ENCODE measurements at regions not wholly inside any gene's neighbourhood (a gene's known extent, or its start where the extent isn't known, plus 50 kb on each side); places are given as distances from the start of the nearest gene placed in this dataset.

DNA sequence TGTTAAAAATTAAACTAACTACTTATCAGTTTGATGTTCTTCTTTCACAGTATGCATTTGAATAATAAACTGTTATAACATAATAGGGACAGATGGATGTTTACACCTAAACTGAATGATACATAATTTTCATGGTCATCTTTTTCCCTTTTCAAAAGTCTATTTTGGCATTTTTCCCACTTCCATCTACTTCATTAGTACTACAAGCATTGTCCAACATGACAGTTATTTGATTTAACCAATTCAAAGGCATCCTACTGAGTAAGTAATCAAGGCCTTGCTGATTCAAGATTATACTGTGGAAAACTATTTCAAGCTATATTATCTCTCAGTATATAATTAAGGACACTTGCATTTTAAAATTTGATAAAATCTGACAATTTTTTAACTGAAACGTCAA lies 212.9 kb downstream of the FAT4 start:
- CTCF ChIA-PET = no interaction called here
- no peak overlapping the region for H3K27ac Mint-ChIP-seq
- POLR2A ChIA-PET = no interaction called here
- H3K27me3 Mint-ChIP-seq = no peaks in the 10 kb centered on the region
- DNase-seq = no peak
- peaks cover 5% of the 10 kb centered on the region for H3K9me3 Mint-ChIP-seq
- no peak overlapping the region for H3K4me3 Mint-ChIP-seq
- H3K36me3 Mint-ChIP-seq (ENCODE audit: low read depth) = no peaks in the 10 kb centered on the region
- no peaks in the 10 kb centered on the region for H3K4me1 Mint-ChIP-seq

DNA sequence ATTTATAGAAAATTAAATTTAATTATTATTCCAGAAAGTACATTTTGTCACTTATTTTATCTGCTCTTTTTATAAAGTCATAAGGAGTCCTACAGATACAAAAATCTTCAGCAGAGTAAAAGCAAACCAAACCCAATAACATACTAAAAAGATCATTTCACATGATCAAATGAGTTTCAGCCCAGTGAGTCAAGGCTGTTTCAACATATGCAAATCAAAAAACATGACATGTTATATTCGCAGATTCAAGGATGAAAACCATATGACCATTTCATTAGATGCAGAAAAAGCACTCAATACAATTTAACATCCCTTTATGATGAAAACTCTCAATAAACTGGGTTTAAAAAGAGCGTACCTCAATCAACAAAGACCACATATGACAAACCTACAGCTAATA lies 214.3 kb downstream of the FAT4 start:
- H3K27ac Mint-ChIP-seq = no peak overlapping the region
- H3K4me1 Mint-ChIP-seq = no peaks in the 10 kb centered on the region
- ChIA-PET POLR2A (no interaction called here), CTCF (no interaction called here)
- DNase-seq = no peak
- H3K27me3 Mint-ChIP-seq = no peaks in the 10 kb centered on the region
- no peak overlapping the region for H3K4me3 Mint-ChIP-seq
- no peaks in the 10 kb centered on the region for H3K36me3 Mint-ChIP-seq (ENCODE audit: low read depth)
- H3K9me3 Mint-ChIP-seq = peaks cover 5% of the 10 kb centered on the region

DNA sequence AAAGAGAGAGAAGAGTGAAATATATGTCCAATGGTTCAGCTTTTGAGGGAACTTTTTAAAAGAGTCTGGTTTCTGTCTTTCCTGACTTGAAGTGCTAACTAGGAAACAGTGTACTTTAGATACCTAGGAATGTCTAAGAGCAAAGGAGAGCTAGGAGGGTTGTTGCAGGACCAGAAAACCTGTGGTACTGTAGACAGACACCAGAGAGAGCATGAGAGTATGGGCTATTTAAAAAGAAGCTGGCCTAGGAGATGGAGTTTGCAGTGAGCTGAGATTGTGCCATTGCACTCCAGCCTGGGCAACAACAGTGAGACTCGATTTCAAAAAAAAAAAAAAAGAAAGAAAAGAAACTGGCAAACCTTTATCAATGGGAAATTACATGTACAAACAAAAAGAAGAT lies 223.9 kb downstream of the FAT4 start:
- DNase-seq = no peak
- Mint-ChIP-seq H3K9me3 (no peaks in the 10 kb centered on the region), H3K4me1 (no peaks in the 10 kb centered on the region), H3K27me3 (no peaks in the 10 kb centered on the region), H3K4me3 (no peak overlapping the region), H3K36me3 (ENCODE audit: low read depth) (no peaks in the 10 kb centered on the region), H3K27ac (no peak overlapping the region)
- ChIA-PET CTCF (no interaction called here), POLR2A (no interaction called here)

DNA sequence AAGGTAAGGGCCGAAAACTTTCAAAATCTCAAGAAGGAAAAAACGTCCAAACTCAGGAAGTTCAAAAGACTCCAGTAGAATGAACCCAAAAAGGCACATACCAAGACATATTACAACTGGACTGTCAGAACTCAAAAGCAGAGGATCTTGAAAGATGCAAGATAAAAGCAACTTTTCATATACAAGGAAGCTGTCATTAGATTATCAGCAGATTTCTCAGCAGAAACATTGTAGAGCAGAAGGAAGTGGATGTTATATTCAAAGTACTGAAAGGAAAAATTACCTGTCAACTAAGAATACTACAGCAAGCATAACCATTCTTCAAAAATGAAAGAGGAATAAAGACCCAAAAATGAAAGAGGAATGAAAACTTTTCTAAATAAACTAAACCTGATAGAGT lies 224.9 kb downstream of the FAT4 start:
- DNase-seq = no peak
- ChIA-PET POLR2A (no interaction called here), CTCF (no interaction called here)
- H3K4me3 Mint-ChIP-seq = no peak overlapping the region
- no peaks in the 10 kb centered on the region for H3K27me3 Mint-ChIP-seq
- H3K4me1 Mint-ChIP-seq = no peaks in the 10 kb centered on the region
- no peak overlapping the region for H3K27ac Mint-ChIP-seq
- no peaks in the 10 kb centered on the region for H3K36me3 Mint-ChIP-seq (ENCODE audit: low read depth)
- H3K9me3 Mint-ChIP-seq = no peaks in the 10 kb centered on the region

DNA sequence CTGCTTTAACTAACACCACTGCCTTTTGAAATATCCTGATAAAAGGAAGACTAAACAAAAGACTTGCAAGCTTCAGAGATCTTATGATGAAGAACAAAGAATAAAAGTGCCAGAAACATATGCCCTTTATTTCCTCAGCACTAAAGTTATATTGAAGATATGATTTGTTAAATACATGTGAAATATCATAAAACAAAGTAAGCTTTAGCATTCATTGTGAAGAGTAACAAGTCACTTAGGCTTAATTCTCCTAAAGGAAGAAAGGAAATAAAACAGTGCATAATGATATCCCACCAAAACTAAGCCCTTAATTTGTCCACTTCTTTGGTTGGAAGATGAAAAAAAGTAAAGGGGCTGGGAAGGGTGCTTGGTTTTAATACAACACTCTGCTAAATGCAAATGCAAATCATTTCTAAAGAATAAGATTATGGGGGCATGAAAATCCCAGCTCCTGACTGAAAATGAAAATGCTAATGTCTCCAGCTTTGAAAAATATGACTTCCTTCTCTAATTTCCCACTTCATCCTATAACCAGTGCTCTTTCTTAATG lies 227.2 kb downstream of the FAT4 start:
- Mint-ChIP-seq H3K4me1 (no peaks in the 10 kb centered on the region), H3K27ac (no peak overlapping the region), H3K4me3 (no peak overlapping the region), H3K36me3 (ENCODE audit: low read depth) (no peaks in the 10 kb centered on the region), H3K9me3 (no peaks in the 10 kb centered on the region), H3K27me3 (no peaks in the 10 kb centered on the region)
- CTCF ChIA-PET = no interaction called here
- DNase-seq = no peak
- POLR2A ChIA-PET = no interaction called here

DNA sequence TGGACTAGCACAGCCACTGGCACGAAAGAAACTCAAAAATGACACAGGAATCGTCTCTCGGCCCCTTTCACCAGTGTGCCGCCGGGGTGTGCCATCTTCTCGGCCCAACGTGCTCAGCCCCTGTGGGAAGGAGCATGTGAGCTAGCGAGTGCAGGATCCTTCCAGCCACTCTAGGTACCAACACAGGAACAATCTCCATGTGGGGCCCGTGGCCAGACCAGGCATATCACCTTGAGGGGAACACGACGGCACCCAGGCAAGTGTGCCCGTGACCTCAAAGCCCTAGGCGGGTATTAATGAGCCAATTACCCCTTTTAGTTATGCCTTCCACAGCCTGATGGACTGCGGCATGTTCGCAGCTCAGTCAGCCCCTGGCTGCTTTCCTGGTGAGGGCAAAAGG lies 231.5 kb downstream of the FAT4 start:
- no peaks in the 10 kb centered on the region for H3K36me3 Mint-ChIP-seq (ENCODE audit: low read depth)
- no peaks in the 10 kb centered on the region for H3K9me3 Mint-ChIP-seq
- no peak for DNase-seq
- H3K27ac Mint-ChIP-seq = no peak overlapping the region
- no peaks in the 10 kb centered on the region for H3K27me3 Mint-ChIP-seq
- ChIA-PET CTCF (no interaction called here), POLR2A (no interaction called here)
- no peak overlapping the region for H3K4me3 Mint-ChIP-seq
- no peaks in the 10 kb centered on the region for H3K4me1 Mint-ChIP-seq

DNA sequence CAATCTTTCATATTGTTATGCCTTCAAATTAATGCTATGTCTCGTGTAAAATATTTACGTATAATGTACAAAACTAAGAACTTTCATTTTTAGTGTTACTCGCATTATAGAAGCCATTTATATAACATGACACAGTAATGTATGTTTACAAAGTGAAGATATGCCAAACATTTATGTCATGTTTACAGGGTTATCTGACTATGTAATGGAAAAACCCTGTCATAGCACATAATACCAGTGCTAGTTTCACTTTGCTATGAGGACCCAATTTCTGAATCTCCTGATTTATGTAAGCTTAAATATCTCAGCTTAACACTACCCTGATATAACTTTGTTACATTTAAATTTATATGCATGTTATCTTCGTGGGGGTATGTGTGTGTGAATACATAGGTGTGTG lies 233.1 kb downstream of the FAT4 start:
- no peak for DNase-seq
- ChIA-PET CTCF (no interaction called here), POLR2A (no interaction called here)
- Mint-ChIP-seq H3K27ac (no peak overlapping the region), H3K9me3 (no peaks in the 10 kb centered on the region), H3K4me3 (no peak overlapping the region), H3K4me1 (no peaks in the 10 kb centered on the region), H3K36me3 (ENCODE audit: low read depth) (no peaks in the 10 kb centered on the region), H3K27me3 (no peaks in the 10 kb centered on the region)

DNA sequence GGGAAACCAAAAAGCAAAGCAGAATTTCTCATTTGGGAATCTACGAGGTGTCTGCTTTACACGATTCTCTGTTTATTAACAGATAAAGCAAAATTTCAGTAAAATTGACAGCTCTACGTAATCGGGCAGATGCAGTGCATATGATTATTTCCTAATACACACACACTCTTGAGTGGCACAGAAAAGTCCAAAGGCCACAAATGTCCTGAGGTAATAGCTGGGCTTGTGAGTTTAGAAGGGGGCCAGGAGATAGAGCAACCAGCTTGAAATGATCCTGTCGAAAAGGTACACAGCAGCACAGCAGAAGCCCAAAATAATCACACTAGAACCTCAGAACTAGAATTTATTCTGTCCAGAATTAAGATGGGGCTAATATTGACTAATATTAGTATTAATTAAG lies 236.0 kb downstream of the FAT4 start:
- H3K36me3 Mint-ChIP-seq (ENCODE audit: low read depth) = no peaks in the 10 kb centered on the region
- no peaks in the 10 kb centered on the region for H3K9me3 Mint-ChIP-seq
- CTCF ChIA-PET = no interaction called here
- POLR2A ChIA-PET = no interaction called here
- no peaks in the 10 kb centered on the region for H3K4me1 Mint-ChIP-seq
- no peaks in the 10 kb centered on the region for H3K27me3 Mint-ChIP-seq
- DNase-seq = no peak
- no peak overlapping the region for H3K27ac Mint-ChIP-seq
- H3K4me3 Mint-ChIP-seq = no peak overlapping the region

DNA sequence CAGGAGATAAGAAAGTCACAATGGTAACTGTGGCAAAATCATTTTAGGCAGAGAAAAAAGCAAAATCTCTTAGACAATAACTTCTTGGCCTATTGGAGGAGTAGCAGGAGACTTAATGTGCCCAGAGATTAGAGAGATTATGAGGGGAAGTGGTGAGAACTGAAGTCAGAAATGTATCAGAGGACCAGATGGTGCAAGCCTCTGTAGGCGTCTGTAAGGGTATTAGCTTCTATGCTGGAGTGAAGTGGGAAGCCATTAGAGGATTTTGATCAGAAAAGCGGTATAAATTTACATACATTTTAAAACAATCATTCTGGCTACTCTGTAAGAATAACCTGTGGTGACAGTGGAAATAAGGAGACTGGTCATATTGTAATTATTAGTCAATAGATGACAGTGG lies 236.7 kb downstream of the FAT4 start:
- no peak overlapping the region for H3K4me3 Mint-ChIP-seq
- H3K4me1 Mint-ChIP-seq = no peaks in the 10 kb centered on the region
- no peaks in the 10 kb centered on the region for H3K9me3 Mint-ChIP-seq
- DNase-seq = no peak
- H3K36me3 Mint-ChIP-seq (ENCODE audit: low read depth) = no peaks in the 10 kb centered on the region
- CTCF ChIA-PET = no interaction called here
- POLR2A ChIA-PET = no interaction called here
- H3K27ac Mint-ChIP-seq = no peak overlapping the region
- no peaks in the 10 kb centered on the region for H3K27me3 Mint-ChIP-seq

DNA sequence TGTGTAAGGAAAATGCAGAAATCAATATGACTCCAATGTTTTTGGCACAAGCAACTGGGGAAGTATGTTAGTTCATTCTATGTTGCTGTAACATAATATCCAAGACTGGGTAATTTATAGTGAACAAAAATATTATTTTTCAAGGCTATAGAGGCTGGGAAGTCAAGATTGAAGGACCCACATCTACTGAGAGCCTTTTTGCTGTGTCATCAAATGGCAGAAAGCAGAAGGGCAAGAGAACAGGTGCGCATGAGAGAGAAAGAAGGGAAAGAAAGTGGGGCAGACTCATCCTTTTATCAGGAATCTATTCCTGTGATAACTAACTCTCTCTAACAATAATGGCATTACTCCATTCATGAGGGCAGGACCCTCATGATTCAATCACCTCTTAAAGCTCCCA lies 237.2 kb downstream of the FAT4 start:
- Mint-ChIP-seq H3K27me3 (no peaks in the 10 kb centered on the region), H3K4me3 (no peak overlapping the region), H3K36me3 (ENCODE audit: low read depth) (no peaks in the 10 kb centered on the region), H3K9me3 (no peaks in the 10 kb centered on the region), H3K27ac (no peak overlapping the region), H3K4me1 (no peaks in the 10 kb centered on the region)
- POLR2A ChIA-PET = no interaction called here
- DNase-seq = no peak
- CTCF ChIA-PET = no interaction called here

DNA sequence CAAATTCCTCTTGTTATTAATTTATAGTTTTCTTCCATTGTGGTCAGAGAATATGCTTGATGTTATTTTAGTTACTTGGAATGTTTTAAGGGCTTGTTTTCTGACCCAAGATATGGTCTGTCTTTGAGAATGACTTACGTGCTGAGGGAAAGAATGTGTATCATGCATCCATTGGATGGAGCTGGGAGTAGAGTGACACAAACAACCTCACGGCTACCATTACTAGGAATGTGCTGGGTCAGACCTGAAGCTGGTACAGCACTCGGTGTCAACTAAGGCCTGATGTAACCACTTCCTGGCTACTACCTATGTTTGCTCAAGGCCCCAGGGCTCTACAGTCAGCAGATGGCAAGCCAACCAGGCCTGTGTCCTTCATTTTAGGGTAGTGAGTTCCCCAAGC lies 257.8 kb downstream of the FAT4 start:
- DNase-seq = no peak
- no peaks in the 10 kb centered on the region for H3K27me3 Mint-ChIP-seq
- H3K36me3 Mint-ChIP-seq (ENCODE audit: low read depth) = no peaks in the 10 kb centered on the region
- no peak overlapping the region for H3K4me3 Mint-ChIP-seq
- no peaks in the 10 kb centered on the region for H3K4me1 Mint-ChIP-seq
- ChIA-PET POLR2A (no interaction called here), CTCF (no interaction called here)
- no peak overlapping the region for H3K27ac Mint-ChIP-seq
- H3K9me3 Mint-ChIP-seq = peaks cover under 1% of the 10 kb centered on the region

DNA sequence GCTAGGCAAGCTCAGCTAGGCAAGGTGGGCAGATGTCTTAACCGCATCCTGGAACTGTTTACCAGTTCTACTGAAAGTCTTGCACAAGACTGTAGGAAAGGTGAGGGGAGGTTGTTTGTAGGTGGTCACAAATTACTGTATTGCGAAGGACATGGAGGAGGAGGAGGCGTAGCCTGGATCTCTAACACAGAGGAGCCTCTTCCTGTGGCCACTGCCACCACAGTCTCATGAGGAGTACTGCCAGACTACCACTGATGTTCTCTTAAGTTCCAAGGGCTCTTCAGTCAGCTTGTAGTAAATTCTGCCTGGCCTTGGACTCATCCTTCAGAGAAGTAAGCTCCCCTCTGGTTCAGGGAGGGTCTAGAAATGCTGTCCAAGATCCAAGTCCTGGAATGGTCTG lies 258.6 kb downstream of the FAT4 start:
- Mint-ChIP-seq H3K4me3 (no peak overlapping the region), H3K27me3 (no peaks in the 10 kb centered on the region), H3K4me1 (no peaks in the 10 kb centered on the region), H3K36me3 (ENCODE audit: low read depth) (no peaks in the 10 kb centered on the region), H3K9me3 (peaks cover 2% of the 10 kb centered on the region), H3K27ac (no peak overlapping the region)
- CTCF ChIA-PET = no interaction called here
- no peak for DNase-seq
- POLR2A ChIA-PET = no interaction called here

DNA sequence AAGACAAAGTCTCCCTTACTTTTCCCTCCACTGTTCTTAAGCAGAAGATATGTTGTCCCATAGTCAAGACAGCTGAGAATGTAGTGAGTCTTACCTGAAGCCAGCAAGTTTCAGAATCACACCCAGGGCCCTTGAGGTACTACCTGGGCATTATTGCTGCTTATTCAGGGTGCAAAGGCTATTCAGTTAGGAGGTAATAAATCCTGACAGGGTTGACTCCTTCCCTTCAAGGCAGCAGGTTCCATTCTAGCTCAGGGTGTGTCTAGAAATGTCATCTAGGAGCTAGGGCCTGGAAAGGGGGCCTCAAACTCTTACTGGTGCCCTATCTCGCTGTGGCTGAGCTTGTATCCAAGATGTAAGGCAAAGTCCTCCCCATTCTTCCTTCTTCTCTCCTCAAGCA lies 259.0 kb downstream of the FAT4 start:
- H3K27me3 Mint-ChIP-seq = no peaks in the 10 kb centered on the region
- H3K9me3 Mint-ChIP-seq = peaks cover 2% of the 10 kb centered on the region
- no peak overlapping the region for H3K4me3 Mint-ChIP-seq
- no peak for DNase-seq
- no peaks in the 10 kb centered on the region for H3K36me3 Mint-ChIP-seq (ENCODE audit: low read depth)
- no peak overlapping the region for H3K27ac Mint-ChIP-seq
- ChIA-PET CTCF (no interaction called here), POLR2A (no interaction called here)
- no peaks in the 10 kb centered on the region for H3K4me1 Mint-ChIP-seq

DNA sequence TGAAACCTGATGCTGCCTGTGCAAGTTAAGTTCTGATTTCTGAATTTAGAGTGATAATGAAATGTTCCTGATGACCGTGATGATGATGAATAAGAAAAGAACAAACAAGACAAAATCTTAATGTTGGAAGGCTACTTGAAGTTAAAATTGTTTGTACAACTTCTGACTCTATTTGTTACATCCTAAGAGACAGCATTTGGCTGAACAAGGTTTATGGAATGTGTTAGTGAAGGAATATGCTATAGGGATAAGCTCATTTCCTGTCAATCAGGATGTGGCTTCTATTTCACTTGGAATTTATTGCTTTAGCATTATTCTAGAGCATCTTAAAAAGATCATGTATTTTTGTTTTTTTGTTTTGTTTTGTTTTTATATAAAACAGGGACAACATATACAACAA lies 267.5 kb downstream of the FAT4 start:
- no peaks in the 10 kb centered on the region for H3K36me3 Mint-ChIP-seq (ENCODE audit: low read depth)
- ChIA-PET CTCF (no interaction called here), POLR2A (no interaction called here)
- H3K9me3 Mint-ChIP-seq = peaks cover 2% of the 10 kb centered on the region
- H3K4me1 Mint-ChIP-seq = no peaks in the 10 kb centered on the region
- H3K27me3 Mint-ChIP-seq = no peaks in the 10 kb centered on the region
- no peak overlapping the region for H3K4me3 Mint-ChIP-seq
- H3K27ac Mint-ChIP-seq = no peak overlapping the region
- no peak for DNase-seq

DNA sequence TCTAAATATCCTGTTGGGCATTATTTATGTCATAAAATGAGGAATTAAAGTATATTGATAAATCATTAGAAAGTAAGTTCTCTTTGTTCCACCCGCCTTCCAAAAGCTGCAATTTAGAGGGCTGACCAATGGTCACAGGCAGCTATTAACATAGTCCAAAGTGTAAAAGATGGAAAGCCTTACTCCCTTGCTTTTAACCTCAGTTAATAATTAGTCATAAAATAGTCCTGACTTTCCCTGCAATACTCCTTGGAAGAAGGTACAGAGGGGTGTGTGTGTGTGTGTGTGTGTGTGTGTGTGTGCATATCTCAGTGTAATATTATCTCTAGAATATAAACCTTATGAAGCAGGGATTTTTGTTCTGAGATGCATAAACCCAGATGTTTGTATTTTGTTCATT lies 275.4 kb downstream of the FAT4 start:
- peaks cover 4% of the 10 kb centered on the region for H3K9me3 Mint-ChIP-seq
- ChIA-PET CTCF (no interaction called here), POLR2A (no interaction called here)
- H3K27ac Mint-ChIP-seq = no peak overlapping the region
- no peaks in the 10 kb centered on the region for H3K4me1 Mint-ChIP-seq
- no peak for DNase-seq
- H3K36me3 Mint-ChIP-seq (ENCODE audit: low read depth) = no peaks in the 10 kb centered on the region
- H3K27me3 Mint-ChIP-seq = no peaks in the 10 kb centered on the region
- no peak overlapping the region for H3K4me3 Mint-ChIP-seq

Data from activated CD4-positive, alpha-beta memory T cell treated with anti-CD3 and anti-CD28 coated beads, Interleukin-2, amount 10 ng/mL, durations not matched to agents 7 days and 5 days (primary cell).